Right renal cortex interstitium (tissue), 3 donors: ENCODE measurements at regions not wholly inside any gene's neighbourhood (a gene's known extent, or its start where the extent isn't known, plus 50 kb on each side); places are given as distances from the start of the nearest gene placed in this dataset.
"Not testable (repeated sequence)": the region's sequence is repeated elsewhere in the genome, so short reads cannot be mapped to it uniquely, and the experiment has no call there.

ENCODE experiments used
- DNase-seq, 3 donors: peaks; one replicate each; pipeline ENCODE4 v3.0.0-alpha.2; 2013; ENCODE audit warnings: low read depth in 3 of 3, low spot score in 2 of 3

DNA sequence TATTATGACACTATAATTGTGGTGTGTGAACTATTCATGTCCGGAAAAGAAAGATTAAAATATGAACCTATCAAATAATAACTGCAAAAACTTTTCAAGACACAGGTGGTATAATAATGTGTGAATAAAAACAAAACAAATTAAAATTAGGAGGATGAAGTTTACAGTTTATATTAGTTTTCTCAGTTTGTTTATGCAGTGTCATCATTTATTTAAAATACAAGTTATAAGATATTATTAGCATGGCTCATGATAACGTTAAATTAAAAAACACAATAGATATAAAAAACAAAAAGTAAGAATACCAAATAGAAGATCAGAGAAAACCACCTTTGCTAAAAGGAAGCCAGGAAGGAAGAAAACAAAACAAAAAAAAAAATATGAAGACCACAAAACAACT is 963.8 kb upstream of the ALCAM start:
- no peak for DNase-seq

DNA sequence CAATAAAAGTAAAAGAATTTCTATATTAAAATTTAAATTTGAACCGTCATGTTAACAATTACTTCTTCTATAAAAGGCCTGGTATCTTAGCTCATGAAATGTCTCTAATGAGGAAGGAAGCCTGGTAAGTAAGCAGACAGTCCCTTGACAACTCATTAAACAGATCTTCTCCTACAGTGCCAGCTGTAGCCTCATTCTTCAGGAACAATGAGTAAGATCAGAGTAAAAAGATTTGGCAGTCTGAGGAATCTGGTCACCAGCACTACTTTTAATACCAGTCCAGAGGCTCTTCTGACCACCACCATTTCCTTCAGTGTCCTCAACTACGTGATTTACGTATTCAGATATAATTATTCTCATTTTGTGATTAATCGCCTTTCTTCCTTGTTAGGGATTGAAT is 955.0 kb upstream of the ALCAM start:
- no peak for DNase-seq

DNA sequence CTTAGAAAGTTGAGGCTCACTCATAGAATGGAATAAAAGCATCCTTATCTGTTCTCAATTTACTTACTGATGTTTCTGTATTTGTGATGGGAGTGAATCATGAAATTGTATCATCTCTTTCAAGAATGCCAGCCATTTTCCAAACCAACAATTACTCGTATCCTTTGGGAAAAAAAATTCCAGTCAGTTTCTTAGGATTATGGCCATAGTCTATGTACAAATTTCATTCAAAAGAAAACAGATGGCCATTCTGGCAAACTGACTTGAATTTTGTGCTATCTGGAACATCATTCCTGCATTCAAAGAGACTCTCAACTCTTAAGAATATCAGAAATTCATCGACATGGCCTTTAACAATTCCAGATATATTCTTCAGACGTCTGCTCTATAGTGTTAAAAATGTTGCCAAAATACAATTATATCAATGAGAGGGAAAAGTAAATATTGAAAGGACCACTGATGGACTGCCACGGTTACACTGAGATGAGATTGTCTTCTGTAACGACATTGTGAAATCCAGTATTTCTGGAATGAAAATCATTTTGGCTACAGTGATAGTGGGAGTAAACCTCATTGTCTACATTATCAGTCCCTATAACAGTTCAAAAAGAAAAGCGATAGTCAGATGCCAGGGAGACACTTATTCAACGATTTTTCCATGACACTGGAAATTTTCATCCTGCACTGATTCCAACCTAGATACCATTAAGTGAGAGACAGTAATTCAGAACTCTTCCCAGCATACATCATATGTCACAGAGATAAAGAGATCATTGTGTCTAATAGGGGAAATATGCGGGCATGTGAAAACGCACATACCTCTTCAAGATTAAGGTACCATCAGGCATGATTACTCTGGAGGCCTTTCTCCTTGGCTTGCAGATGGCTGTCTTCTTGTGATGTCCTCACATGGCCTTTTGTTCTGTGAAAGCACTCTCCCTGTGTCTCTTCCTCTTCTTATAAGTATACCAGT is 953.8 kb upstream of the ALCAM start:
- no peak for DNase-seq

DNA sequence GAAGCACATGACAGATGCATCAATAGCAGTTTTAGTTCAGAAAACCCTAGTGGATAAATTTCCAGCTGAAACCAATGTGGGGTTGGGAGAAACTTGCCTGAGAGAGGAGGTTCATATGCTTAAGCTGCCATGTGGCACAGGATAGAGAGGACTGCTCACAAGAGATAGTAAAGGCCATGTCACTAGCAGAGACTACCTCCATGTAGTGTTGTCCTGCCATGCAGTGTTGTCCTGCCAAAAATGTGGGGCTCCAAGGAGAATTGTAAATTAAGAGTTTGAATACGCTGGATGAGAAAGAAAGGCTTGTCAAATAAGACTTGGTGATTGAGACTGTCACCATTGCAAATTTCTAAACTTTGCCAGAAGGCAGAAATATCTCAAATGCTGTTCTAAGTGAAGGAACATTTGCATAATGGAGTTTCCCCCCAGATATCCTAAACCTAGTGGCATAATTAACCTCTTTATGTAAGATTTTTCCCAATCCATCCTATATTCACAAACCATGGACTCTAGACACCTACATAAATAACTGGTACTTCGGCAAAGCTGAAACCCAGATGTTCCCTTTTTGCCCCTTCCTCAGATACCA is 938.3 kb upstream of the ALCAM start:
- no peak for DNase-seq

DNA sequence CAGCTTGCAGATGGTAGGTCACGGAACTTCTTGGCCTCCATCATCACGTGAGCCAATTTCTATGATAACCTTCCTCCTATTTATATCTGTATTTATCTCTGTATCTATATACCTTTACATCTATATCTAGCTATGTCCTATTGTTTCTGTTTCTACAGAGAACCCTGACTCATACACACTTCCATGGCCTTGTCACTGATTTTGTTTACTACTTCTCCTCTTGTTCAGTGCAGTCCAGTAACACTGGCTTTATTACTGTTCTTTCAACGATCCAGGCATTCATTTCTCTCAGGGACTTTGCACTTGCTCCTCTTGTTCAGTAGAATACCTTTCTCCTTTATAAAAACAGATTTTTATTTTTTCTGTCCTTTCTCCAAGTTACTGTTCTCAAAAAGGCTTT is 937.0 kb upstream of the ALCAM start:
- DNase-seq = no peak

DNA sequence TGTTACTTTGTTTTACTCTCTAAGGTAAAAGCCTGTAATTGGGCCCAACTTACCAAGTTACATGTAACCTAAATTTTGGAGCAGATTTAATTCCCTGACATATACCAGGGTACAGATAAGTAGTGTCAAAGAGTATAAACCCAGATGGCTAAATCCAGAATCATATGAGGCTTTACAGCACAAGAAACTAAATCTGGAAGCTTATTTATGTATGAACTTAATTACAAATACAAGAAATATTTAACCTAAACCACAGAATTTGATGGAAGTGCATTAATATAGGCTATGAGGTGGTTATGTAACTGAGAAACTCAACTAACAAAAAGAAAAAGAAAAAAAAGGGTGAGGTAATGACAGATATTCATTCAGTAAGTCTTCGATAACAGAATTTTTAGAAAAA is 930.2 kb upstream of the ALCAM start:
- no peak for DNase-seq

DNA sequence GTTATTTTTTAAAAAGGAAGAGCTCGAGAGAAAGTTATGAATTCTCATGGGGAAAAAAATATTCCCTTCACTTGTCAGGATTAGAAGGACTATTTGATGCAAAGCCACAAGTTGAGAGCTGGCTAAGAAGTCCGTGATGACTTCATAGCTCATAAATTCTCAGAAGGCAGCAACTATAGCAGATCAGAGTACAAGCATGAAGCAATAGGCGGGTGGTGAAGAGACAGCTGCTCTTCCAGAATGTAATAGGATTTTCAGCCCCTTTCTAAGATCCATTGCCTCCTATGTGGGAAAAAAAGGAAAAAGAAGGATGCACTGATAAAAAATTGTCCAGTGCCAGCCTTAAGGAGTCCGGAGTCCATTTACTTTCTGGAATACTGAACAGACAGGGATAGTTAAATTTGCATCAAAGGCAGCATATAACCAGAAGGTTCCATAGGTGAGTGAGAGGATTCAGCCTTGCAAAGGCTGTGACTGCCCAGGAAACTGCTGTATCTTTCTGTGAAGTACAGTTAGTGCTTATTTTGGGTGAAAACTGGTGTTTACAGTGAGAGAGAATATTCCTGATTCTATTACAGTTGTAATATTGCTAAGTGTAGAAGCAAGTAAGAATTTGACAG is 929.5 kb upstream of the ALCAM start:
- no peak for DNase-seq

DNA sequence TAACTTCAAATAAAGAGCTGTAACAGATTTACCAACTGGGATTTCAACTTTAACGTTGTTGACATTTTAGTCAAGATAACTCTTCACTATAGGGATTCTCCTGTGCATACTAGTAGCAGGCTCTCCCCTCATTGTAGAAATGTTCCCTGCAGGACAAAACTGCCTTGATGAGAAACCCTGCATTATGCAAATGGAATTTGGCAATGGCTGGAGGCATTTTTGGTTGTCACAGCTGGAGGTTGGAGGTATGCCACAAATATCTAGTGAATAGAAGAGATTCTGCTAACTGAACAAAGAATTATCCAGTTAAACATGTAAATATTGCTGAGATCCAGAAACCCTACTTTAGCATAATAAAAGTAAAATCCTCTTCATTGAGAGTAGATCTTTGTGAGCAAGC is 928.8 kb upstream of the ALCAM start:
- no peak for DNase-seq

DNA sequence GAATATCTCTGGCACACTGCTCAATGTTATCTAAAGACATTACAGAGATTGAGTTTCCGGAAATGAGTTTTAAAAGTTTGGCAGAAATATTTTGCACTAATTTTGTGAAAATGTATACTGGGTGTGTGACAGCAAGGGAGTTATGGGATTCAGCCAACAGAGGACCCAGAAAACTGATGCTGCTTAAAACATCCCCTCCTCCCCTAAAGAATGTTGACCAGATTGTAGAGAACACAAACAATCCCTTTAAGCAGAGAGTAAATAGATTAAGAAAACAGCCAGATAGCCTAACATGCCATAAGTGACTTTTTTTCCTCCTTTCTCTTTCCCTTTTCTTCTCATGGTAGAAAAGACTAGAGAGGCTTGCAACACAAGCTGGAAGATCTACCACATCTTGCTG is 928.0 kb upstream of the ALCAM start:
- no peak for DNase-seq

DNA sequence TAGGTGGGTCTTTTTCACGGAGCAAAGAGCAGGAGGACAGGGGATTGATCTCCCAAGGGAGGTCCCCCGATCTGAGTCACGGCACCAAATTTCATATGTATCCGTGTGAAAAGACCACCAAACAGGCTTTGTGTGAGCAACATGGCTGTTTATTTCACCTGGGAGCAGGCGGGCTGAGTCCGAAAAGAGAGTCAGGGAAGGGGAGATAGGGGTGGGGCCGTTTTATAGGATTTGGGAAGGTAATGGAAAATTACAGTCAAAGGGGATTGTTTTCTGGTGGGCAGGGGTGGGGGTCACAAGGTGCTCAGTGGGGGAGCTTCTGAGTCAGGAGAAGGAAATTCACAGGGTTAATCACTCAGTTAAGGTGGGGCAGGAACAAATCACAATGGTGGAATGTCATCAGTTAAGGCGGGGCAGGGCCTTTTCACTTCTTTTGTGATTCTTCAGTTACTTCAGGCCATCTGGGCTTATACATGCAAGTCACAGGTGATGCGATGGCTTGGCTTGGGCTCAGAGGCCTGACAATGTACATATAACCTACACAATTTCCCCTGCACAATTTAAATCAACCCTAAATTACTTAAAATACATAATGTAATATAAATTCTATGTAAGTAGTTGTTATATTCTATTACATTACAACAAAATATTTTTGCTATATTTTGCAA is 921.3 kb upstream of the ALCAM start:
- DNase-seq = not testable (repeated sequence)

DNA sequence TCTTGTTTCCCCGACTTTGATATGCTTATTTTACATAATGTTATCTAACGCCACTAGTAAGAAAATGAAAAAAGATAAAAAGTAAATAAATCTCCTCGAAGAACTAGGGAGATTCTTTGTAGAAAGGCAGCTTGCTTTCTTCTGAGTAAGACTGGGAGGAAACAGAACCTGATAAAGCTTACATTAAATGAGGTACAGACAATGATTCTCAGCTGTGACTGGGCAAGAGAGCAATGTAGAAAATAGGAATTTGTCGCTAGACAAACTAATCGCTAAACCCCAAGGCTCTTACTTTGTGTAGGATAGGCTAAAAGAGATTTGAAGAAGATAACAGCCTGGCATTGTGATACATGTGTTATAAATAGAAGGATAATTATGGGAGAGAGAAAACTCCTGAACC is 919.0 kb upstream of the ALCAM start:
- DNase-seq = no peak

DNA sequence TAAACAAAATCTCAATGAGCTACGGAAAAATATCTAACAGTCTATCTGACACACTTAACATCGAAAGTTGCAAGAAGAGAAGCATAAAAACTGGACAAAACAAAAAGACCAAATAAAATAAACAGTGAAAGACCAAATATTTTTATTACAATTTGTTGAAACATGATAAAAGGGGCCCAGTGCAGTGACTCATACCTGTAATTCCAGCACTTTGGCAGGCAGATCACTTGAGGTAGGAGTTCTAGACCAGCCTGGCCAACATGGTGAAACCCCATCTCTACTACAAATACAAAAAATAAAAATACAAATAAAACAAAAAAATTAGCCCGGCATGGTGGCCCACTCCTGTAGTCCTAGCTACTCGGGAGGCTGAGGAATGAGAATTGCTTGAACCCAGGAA is 914.0 kb upstream of the ALCAM start:
- DNase-seq = no peak

DNA sequence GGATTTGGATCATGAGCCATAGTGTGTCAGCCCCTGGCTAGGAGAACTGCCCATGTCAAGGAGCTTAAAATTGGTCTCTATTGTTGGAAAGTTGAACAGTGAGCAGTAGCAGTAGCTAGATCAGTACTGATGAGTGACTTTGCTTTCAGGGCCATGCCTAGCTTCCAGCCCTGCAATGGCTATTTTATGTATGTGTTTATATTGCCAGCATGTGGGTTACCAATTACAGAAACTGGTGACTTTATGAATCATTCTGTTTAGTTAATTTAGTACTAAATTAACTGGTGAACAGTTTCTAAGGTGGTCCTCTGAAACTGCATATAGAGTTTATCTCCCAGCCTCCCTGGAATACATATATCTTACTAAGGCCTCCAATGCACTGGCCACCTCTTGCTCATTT is 908.1 kb upstream of the ALCAM start:
- DNase-seq = no peak

DNA sequence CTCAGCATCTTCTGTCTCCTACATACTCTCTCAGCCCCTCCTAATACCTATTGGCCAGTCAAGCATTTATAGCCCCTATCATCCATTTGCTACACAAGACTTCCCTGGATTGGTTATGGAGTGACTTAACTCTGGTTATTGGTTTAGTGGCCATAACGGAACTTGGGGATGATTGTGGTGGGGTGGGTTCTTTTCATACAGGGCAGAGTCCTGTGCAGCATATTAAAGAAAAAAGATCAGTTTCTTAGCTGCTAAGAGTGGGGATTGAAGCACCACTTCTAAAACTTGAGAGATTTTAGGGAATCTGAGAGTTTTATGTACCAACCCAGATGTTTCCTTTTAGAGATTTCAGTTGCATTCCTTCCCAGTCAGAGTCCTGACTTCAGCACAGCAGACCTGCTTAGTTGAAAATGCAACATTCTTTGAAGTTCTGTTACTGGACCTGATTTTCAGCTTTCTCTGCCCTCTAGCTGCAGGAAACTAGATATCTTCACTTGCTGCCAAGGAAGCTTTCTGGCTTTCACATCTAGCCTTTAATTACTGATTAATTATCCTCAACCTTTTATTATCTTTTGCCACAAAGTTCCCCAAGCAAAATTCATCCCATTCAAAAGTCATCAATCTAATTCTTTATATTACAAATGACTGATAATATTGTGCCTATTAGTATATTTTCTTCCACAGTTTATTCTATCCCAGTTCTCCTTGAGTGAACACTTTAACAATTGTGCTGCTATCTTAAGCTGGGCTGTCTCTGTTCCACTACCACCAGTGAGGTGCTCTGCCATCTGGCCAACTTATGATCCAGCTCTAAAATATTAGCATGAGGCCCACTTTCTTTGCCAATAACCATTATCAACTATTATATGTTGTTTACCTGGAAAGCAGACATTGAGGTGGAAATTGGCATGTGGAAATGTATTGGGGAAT is 906.0 kb upstream of the ALCAM start:
- peak in 1 of 3 donors; percentile 36 for DNase-seq

DNA sequence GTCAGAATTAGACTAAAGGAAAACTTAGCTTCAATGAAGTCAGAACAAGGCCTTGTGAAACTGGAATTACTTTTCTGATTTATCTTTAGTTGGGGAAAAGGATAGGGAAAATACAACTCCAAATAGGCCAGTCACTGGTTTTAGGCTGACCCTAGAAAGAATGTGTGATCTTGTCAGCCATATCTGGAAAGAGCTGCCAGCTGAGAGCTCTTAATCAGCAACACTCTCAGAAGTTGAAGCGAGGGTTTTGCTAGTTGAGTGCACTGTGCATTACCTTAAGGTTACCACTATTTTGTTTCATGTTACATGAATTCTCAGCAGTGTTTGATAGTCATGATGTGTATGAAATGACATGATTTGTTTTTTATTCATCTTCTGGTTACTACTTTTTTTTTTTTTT is 905.3 kb upstream of the ALCAM start:
- no peak for DNase-seq

DNA sequence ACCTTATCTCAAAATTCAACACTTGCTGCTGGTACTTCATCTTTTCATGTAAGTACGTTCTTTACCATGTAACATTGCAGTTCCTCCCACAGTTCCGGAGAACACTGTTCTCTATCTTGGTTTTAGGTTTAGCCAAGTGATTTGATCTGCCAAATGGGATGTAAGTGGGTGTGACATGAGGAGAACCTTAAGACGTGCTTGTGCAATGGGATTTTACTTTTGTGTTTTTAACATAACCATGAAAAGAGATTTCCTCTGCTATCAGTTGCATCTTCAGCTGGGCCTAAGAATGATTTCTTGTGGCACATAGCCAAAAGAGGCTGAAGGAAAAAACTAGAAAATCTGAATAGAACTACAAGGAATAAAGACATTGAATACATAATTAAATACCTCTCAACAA is 894.5 kb upstream of the ALCAM start:
- DNase-seq = no peak

DNA sequence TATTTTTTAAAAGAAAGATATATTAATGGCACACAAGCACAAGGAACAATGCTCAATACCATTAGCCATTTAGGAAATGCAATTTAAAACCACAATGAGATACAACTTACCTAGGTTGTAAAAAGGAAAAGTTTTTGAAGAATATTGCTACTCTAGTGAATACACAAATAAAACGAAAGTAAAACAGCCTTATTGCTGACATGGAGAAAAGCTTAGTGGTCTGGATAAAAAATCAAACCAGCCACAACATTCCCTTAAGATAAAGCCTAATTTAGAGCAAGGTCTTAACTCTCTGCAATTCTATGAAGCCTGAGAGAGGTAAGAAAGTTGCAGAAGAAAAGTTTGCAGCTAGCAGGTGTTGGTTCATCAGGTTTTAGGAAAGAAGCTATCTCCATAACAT is 892.7 kb upstream of the ALCAM start:
- no peak for DNase-seq

DNA sequence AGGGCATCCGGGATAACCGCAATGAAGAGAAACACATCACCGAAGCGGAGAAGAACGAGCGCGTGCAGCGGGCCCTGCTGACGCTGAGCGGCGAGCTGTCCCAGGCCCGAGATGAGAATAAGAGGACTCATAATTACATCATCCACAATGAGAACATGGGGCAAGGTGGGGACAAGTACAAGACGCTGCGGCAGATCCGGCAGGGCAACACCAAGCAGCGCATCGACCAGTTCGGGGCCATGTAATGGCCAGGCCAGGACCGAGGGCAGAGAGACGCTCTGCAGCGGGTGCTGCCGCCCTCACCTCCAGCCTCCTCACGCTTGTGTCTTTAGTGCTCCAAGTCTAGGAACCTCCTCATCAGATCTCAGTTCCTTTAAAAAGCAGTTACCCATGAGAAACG is 863.7 kb upstream of the ALCAM start:
- DNase-seq = no peak

DNA sequence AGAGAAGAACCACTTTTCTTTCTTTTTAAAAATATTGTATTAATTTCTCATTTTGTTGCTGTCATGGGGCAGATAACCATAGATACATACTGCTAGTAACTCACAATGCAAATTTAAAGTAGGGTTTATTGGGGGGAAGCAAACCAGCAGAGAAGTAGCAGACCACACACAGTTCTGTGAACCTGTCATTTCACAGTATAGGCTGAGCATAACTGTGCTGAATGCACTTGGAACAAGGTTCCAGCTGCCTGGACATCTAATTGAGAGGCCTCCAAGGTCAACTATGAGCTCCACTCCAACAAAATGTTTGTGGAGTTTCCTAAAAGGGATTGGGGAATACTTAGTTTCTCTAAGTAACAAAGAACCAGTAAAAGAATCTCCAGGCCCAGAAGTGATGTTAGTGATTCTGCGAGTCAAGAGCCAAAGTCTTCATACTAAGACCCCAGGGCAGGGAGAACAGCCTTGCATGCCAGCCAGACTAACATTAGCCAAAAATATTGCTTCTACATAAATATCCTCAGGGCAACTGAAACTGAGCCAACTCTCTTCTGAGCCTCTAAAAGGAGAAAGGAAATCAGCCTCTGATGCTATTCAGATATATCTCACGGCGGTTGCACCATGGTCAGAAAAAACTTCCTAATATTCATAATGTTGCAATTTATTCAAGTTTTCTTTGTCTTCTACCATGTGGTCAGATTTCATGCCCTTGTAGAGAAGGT is 856.4 kb upstream of the ALCAM start:
- DNase-seq = no peak

DNA sequence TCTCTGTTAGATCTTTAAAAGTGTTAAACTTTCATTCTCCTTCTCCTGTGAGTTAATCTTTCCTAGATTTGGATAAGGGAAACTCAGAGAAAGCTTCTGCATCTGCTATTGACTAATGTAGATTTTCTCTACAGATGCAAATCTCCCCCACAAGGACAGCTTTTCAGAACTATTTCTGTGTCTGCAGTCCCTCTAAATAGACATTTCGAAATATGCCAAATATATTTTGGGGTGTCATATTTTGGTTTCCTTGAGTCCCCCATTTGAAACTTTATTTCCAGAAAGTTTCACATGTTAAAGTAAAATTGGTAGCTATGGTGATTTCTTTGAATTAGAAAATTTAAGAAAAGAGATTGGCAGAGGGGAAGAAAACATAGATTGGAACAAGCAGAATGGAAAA is 852.3 kb upstream of the ALCAM start:
- no peak for DNase-seq
